HepG2 (cell line): ENCODE measurements at regions not wholly inside any gene's neighbourhood (a gene's known extent, or its start where the extent isn't known, plus 50 kb on each side); places are given as distances from the start of the nearest gene placed in this dataset.
"Not testable (repeated sequence)": the region's sequence is repeated elsewhere in the genome, so short reads cannot be mapped to it uniquely, and the experiment has no call there.

ENCODE experiments used
- ATAC-seq: fragments of 200-7000 bp; cut with Tn5 transposase; 3 replicates; pipeline ENCODE4 v1.9.1; 2020; ENCODE audit warnings: mild to moderate bottlenecking, moderate library complexity
- BruUV-seq: library from RNA; stranded (reverse); fragments of 400-500 nt; replicated peaks from 2 replicates; lab custom pipeline; 2021; lab: Mats Ljungman, UMichigan
- CTCF ChIA-PET: fragments of 300-600 bp; formaldehyde crosslinking; extraction: SDS; loops from one replicate; lab custom pipeline; 2021; ENCODE audit warnings: low total read pairs, inconsistent platforms, low intra/inter-chr PET ratio; lab: Yijun Ruan, JAX
- POLR2A ChIA-PET: fragments of 350-600 bp; sonication (Branson Sonifier 250); formaldehyde crosslinking; loops from one replicate; lab custom pipeline; 2020; ENCODE audit warnings: antibody characterized with exemption, inconsistent platforms; lab: Yijun Ruan, JAX
- DNase-seq: peaks from one replicate; pipeline ENCODE4 v3.0.0-alpha.2; 2015; ENCODE audit warnings: low spot score
- FAIRE-seq: peaks from 3 replicates; lab custom pipeline; 2011; peaks lifted over from hg19 to GRCh38; lab: Jason Lieb, UNC
- H2AFZ ChIP-seq: one replicate; pipeline ENCODE4 v1.6.1; 2011; ENCODE audit warnings: low read length, inconsistent platforms
- H3K27ac ChIP-seq: fragments of 300-600 bp; 3 replicates; pipeline ENCODE4 v1.8.0; 2011; ENCODE audit warnings: mixed run types, mild to moderate bottlenecking, mixed read lengths, low read length, inconsistent platforms; ENCODE audit not compliant: insufficient read depth; ENCODE audit errors: extremely low read length
- H3K27me3 ChIP-seq, 2 experiments: fragments of 200-600 bp in 1 of 2; 2 replicates in 1 of 2; 3 replicates in 1 of 2; pipeline versions ENCODE4 v1.6.0 to v1.8.0; 2011; ENCODE audit warnings: low read length in 2 of 2, mild to moderate bottlenecking in 2 of 2, moderate library complexity in 2 of 2, inconsistent platforms in 1 of 2; ENCODE audit not compliant: insufficient read depth in 2 of 2, control insufficient read depth in 1 of 2
- H3K36me3 ChIP-seq, 2 experiments: fragments of 200-600 bp in 1 of 2; replicated peaks in 1 of 2; 2 replicates in 1 of 2; 3 replicates in 1 of 2; pipeline versions ENCODE4 v1.5.1 to v1.8.0; 2011; ENCODE audit warnings: low read length in 2 of 2, inconsistent platforms in 1 of 2; ENCODE audit not compliant: insufficient read depth in 2 of 2, control insufficient read depth in 1 of 2
- H3K4me1 ChIP-seq: 2 replicates; pipeline ENCODE4 v1.5.1; 2012; ENCODE audit warnings: low read length, inconsistent platforms; ENCODE audit not compliant: insufficient read depth
- H3K4me2 ChIP-seq: 2 replicates; pipeline ENCODE4 v1.6.0; 2011; ENCODE audit warnings: low read depth, low read length, inconsistent platforms
- H3K4me3 ChIP-seq, 3 experiments: fragments of 200-600 bp in 1 of 3; sonication (generic), shearing (Covaris generic) in 1 of 3; replicated peaks in 1 of 3; 2 replicates each; pipeline ENCODE4 v1.5.1; 2011 to 2016; ENCODE audit warnings: low read length in 3 of 3, inconsistent platforms in 2 of 3, low read depth in 2 of 3, mild to moderate bottlenecking in 2 of 3, control low read depth in 1 of 3, mixed read lengths in 1 of 3; ENCODE audit not compliant: insufficient read depth in 1 of 3
- H3K79me2 ChIP-seq: one replicate; pipeline ENCODE4 v1.6.1; 2011; ENCODE audit warnings: low read length, inconsistent platforms; ENCODE audit not compliant: insufficient read depth
- H3K9ac ChIP-seq: 2 replicates; pipeline ENCODE4 v1.6.0; 2011; ENCODE audit warnings: mild to moderate bottlenecking, low read depth, low read length, inconsistent platforms; ENCODE audit not compliant: insufficient read depth
- H3K9me3 ChIP-seq: 2 replicates; pipeline ENCODE4 v1.5.1; 2012; ENCODE audit warnings: mild to moderate bottlenecking, low read length
- H4K20me1 ChIP-seq: 2 replicates; pipeline ENCODE4 v1.6.0; 2011; ENCODE audit warnings: inconsistent platforms, mild to moderate bottlenecking, low read length, moderate library complexity; ENCODE audit not compliant: insufficient read depth
- MED1 ChIP-seq: sonication (generic); formaldehyde crosslinking; IDR thresholded peaks from 2 replicates; pipeline ENCODE4 v1.4.0; 2020; ENCODE audit warnings: missing genetic modification reagents
- MIXL1 ChIP-seq: IDR thresholded peaks from 2 replicates; pipeline ENCODE4 v1.6.1; 2016
- POGZ ChIP-seq: sonication (generic); formaldehyde crosslinking; IDR thresholded peaks from 2 replicates; pipeline ENCODE4 v1.4.0; 2020; ENCODE audit warnings: mild to moderate bottlenecking, missing genetic modification reagents
- RBFOX2 ChIP-seq: fragments of 200-400 bp; formaldehyde crosslinking; IDR thresholded peaks from 2 replicates; pipeline ENCODE4 v1.6.1; 2017; ENCODE audit warnings: low read depth, mild to moderate bottlenecking, low read length
- SALL1 ChIP-seq: sonication (generic); formaldehyde crosslinking; IDR thresholded peaks from 2 replicates; pipeline ENCODE4 v1.8.0; 2022; ENCODE audit warnings: mild to moderate bottlenecking, missing genetic modification reagents
- SOX6 ChIP-seq, 2 experiments: fragments of 450-650 bp in 1 of 2; sonication (generic) in 1 of 2; formaldehyde crosslinking in 1 of 2; IDR thresholded peaks; 2 replicates each; pipeline versions ENCODE4 v1.4.0 to v1.6.1; 2017 to 2020; ENCODE audit warnings: antibody characterized with exemption in 1 of 2, mild to moderate bottlenecking in 1 of 2, missing genetic modification reagents in 1 of 2
- ZBTB20 ChIP-seq: sonication (generic); formaldehyde crosslinking; IDR thresholded peaks from 2 replicates; pipeline ENCODE4 v1.8.1; 2023; ENCODE audit warnings: missing genetic modification reagents, low read depth, mild to moderate bottlenecking, borderline replicate concordance
- ZNF124 ChIP-seq: sonication (generic); formaldehyde crosslinking; IDR thresholded peaks from 2 replicates; pipeline ENCODE4 v1.4.0; 2020; ENCODE audit warnings: missing genetic modification reagents
- WGBS: methylation state at CpG from one replicate; pipeline ENCODE4 v1.1.6; 2017; ENCODE audit warnings: low lambda C conversion rate; 5-methylcytosine and 5-hydroxymethylcytosine counted together
- in situ Hi-C: cut with HindIII; loops from 2 replicates; pipeline ENCODE4 v1.10.0; 2017; ENCODE audit warnings: low pct_unique_long_range_greater_than_20kb; ENCODE audit not compliant: extremely low pct_ligation_motif_present
- intact Hi-C: fragments of 100-400 bp; cut with micrococcal nuclease; formaldehyde crosslinking; loops from one replicate; pipeline ENCODE4 v1.10.0; 2022; ENCODE audit not compliant: unreplicated experiment
- TF ChIP-seq, protein P1 (sequence below): IDR thresholded peaks from 2 replicates; pipeline ENCODE4 v1.6.1; 2016

DNA sequence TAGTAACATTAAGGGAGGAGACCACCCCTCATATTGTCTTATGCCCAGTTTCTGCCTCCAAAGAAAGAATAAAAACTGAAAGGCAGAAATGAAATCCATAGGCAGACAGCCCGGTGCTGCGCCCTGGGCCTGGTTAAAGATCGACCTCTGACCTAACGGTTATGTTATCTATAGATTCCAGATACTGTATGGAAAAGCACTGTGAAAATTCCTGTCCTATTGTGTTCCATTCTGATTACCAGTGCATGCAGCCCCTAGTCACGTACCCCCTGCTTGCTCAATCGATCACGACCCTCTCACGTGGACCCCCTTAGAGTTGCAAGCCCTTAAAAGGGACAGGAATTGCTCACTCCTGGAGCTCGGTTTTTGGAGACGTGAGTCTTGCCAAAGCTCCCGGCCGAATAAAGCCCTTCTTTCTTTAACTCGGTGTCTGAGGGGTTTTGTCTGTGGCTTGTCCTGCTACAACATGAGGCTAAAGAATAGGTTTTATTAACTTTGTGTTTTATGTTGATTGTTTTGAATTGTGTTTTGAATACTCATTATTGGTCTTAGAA is 121.4 kb upstream of the XIRP2 start:
- H3K4me2 ChIP-seq; BruUV-seq; FAIRE-seq; in situ Hi-C loops; H4K20me1 ChIP-seq; ATAC-seq; CTCF ChIA-PET; H2AFZ ChIP-seq; H3K79me2 ChIP-seq; DNase-seq; H3K9ac ChIP-seq; H3K36me3 ChIP-seq; POLR2A ChIA-PET; H3K27ac ChIP-seq; H3K9me3 ChIP-seq; intact Hi-C loops; H3K4me1 ChIP-seq; H3K4me3 ChIP-seq; H3K27me3 ChIP-seq; TF ChIP-seq SOX6 (IDR thresholded peaks at IDR 0.05): not testable (repeated sequence)
- 0 out of 2 replicates have a peak, but pooled peaks have one; percentile 32 for TF ChIP-seq MED1 (CRISPR knock-in tag)
- 0 out of 2 replicates have a peak, but pooled peaks have one; percentile 50 for TF ChIP-seq SALL1 (CRISPR knock-in tag)
- 0 out of 2 replicates have a peak, but pooled peaks have one; percentile 7 for TF ChIP-seq RBFOX2
- peak; percentile 52; the same call in 1 of the 2 replicates for TF ChIP-seq ZNF124 (CRISPR knock-in tag)
- peak; percentile 45; the same call in 1 of the 2 replicates for TF ChIP-seq SOX6 (CRISPR knock-in tag; IDR thresholded peaks at IDR 0.05)
- TF ChIP-seq, protein P1, sequence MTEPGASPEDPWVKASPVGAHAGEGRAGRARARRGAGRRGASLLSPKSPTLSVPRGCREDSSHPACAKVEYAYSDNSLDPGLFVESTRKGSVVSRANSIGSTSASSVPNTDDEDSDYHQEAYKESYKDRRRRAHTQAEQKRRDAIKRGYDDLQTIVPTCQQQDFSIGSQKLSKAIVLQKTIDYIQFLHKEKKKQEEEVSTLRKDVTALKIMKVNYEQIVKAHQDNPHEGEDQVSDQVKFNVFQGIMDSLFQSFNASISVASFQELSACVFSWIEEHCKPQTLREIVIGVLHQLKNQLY (CRISPR knock-in tag): peak; percentile 72; the same call in 1 of the 2 replicates
- TF ChIP-seq MIXL1 (CRISPR knock-in tag): 0 out of 2 replicates have a peak, but pooled peaks have one; percentile 28
- peak; percentile 48; the same call in 1 of the 2 replicates for TF ChIP-seq POGZ (CRISPR knock-in tag)
- peak; percentile 81; the same call in 1 of the 2 replicates for TF ChIP-seq ZBTB20 (CRISPR knock-in tag)
- WGBS: 41% methylated on average over 13 of the region's 13 CpGs
